CD4-positive, alpha-beta T cell (primary cell): ENCODE measurements at regions not wholly inside any gene's neighbourhood (a gene's known extent, or its start where the extent isn't known, plus 50 kb on each side); places are given as distances from the start of the nearest gene placed in this dataset.

Experiments used
- ATAC-seq: fragments of 200-7000 bp; cut with Tn5 transposase; one replicate; pipeline ENCODE4 v1.10.0; 2022; ENCODE audit warnings: mild to moderate bottlenecking; ENCODE audit not compliant: poor library complexity
- CTCF ChIA-PET: fragments of 350-600 bp; sonication (Branson Sonifier 250); formaldehyde crosslinking; loops from one replicate; lab custom pipeline; 2021; ENCODE audit warnings: antibody characterized with exemption, inconsistent platforms; lab: Charles Lee
- POLR2A ChIA-PET: fragments of 350-600 bp; sonication (Branson Sonifier 250); formaldehyde crosslinking; loops from one replicate; lab custom pipeline; 2021; ENCODE audit warnings: antibody characterized with exemption, inconsistent platforms; lab: Charles Lee
- DNase-seq, 14 experiments: peaks; one replicate each; pipeline ENCODE4 v3.0.0-alpha.2; 2013 to 2020; ENCODE audit warnings: mixed read lengths in 2 of 14
- H3K27ac ChIP-seq, 2 donors: one replicate each; pipeline versions ENCODE4 v1.5.1 to v1.7.0; 2013; ENCODE audit warnings: low read length in 2 of 2, low read depth in 1 of 2, mild to moderate bottlenecking in 1 of 2
- H3K27me3 ChIP-seq, 2 experiments: 1 replicate in 1 of 2; 2 replicates in 1 of 2; pipeline versions ENCODE4 v1.6.1 to v1.7.0; 2013; ENCODE audit warnings: low read length in 2 of 2, control low read depth in 1 of 2, mild to moderate bottlenecking in 1 of 2, moderate library complexity in 1 of 2; ENCODE audit not compliant: insufficient read depth in 2 of 2, control insufficient read depth in 1 of 2
- H3K36me3 ChIP-seq: one replicate; pipeline ENCODE4 v1.6.1; 2013; ENCODE audit warnings: low read length, control low read depth; ENCODE audit not compliant: insufficient read depth
- H3K4me1 ChIP-seq: one replicate; pipeline ENCODE4 v1.6.1; 2013; ENCODE audit warnings: low read length, control low read depth; ENCODE audit not compliant: insufficient read depth
- H3K4me3 ChIP-seq: one replicate; pipeline ENCODE4 v1.5.1; 2013; ENCODE audit warnings: mild to moderate bottlenecking, low read length, moderate library complexity
- H3K9me3 ChIP-seq, 2 experiments: 1 replicate in 1 of 2; 2 replicates in 1 of 2; pipeline versions ENCODE4 v1.6.1 to v1.7.0; 2013; ENCODE audit warnings: low read length in 2 of 2, mild to moderate bottlenecking in 2 of 2, control low read depth in 1 of 2, moderate library complexity in 1 of 2; ENCODE audit not compliant: control insufficient read depth in 1 of 2, insufficient read depth in 1 of 2
- H3K27ac Mint-ChIP-seq: one replicate; pipeline ENCODE4 v1.8.0; 2020; ENCODE audit warnings: mixed read lengths
- H3K27me3 Mint-ChIP-seq: one replicate; pipeline ENCODE4 v1.8.0; 2021; ENCODE audit warnings: mixed read lengths
- H3K36me3 Mint-ChIP-seq: one replicate; pipeline ENCODE4 v1.8.0; 2021; ENCODE audit warnings: low read depth, mixed read lengths
- H3K4me1 Mint-ChIP-seq: one replicate; pipeline ENCODE4 v1.8.0; 2021; ENCODE audit warnings: low read depth, mixed read lengths
- H3K4me3 Mint-ChIP-seq: one replicate; pipeline ENCODE4 v1.8.0; 2020; ENCODE audit warnings: mild to moderate bottlenecking, mixed read lengths
- H3K9me3 Mint-ChIP-seq: one replicate; pipeline ENCODE4 v1.8.0; 2020; ENCODE audit warnings: mixed read lengths
- intact Hi-C, 2 experiments: fragments of 100-400 bp; cut with DNase I in 1 of 2; cut with micrococcal nuclease in 1 of 2; formaldehyde crosslinking; loops; one replicate each; pipeline versions ENCODE4 v1.15.1 to v1.9.0; 2023 to 2025; cut with DNase I, micrococcal nuclease
- TF ChIP-seq, protein P1 (sequence below): fragments of 200-600 bp; IDR thresholded peaks from one replicate; pipeline ENCODE4 v1.8.0; 2022; ENCODE audit warnings: antibody characterized with exemption, mild to moderate bottlenecking

- Mint-ChIP-seq H3K27me3 (no peaks in the 10 kb centered on the region), H3K36me3 (no peaks in the 10 kb centered on the region), H3K4me3 (no peak overlapping the region), H3K4me1 (no peaks in the 10 kb centered on the region), H3K9me3 (no peaks in the 10 kb centered on the region), H3K27ac (no peak overlapping the region)
- H3K4me3 ChIP-seq = no peak overlapping the region
- no peaks in the 10 kb centered on the region for H3K27me3 ChIP-seq
- DNase-seq = no peak
- TF ChIP-seq, protein P1, sequence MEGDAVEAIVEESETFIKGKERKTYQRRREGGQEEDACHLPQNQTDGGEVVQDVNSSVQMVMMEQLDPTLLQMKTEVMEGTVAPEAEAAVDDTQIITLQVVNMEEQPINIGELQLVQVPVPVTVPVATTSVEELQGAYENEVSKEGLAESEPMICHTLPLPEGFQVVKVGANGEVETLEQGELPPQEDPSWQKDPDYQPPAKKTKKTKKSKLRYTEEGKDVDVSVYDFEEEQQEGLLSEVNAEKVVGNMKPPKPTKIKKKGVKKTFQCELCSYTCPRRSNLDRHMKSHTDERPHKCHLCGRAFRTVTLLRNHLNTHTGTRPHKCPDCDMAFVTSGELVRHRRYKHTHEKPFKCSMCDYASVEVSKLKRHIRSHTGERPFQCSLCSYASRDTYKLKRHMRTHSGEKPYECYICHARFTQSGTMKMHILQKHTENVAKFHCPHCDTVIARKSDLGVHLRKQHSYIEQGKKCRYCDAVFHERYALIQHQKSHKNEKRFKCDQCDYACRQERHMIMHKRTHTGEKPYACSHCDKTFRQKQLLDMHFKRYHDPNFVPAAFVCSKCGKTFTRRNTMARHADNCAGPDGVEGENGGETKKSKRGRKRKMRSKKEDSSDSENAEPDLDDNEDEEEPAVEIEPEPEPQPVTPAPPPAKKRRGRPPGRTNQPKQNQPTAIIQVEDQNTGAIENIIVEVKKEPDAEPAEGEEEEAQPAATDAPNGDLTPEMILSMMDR = no peak
- ChIA-PET POLR2A (no interaction called here), CTCF (no interaction called here)
- no peak for ATAC-seq
- H3K4me1 ChIP-seq = no peaks in the 10 kb centered on the region
- H3K36me3 ChIP-seq = no peaks in the 10 kb centered on the region
- intact Hi-C loops = no loop called here
- H3K27ac ChIP-seq = no peak overlapping the region
- no peaks in the 10 kb centered on the region for H3K9me3 ChIP-seq
Measured at GRCh38 chr12:63021116-63021515, 86.2 kb upstream of the PPM1H start.

GRCh38 chr12:63020269-63020668 lies 85.3 kb upstream of the PPM1H start:
- Mint-ChIP-seq H3K36me3 (no peaks in the 10 kb centered on the region), H3K4me3 (no peak overlapping the region), H3K4me1 (no peaks in the 10 kb centered on the region), H3K27ac (no peak overlapping the region), H3K27me3 (no peaks in the 10 kb centered on the region), H3K9me3 (no peaks in the 10 kb centered on the region)
- ATAC-seq = no peak
- Histone ChIP-seq H3K9me3 (no peaks in the 10 kb centered on the region), H3K27me3 (no peaks in the 10 kb centered on the region), H3K27ac (no peak overlapping the region), H3K36me3 (no peaks in the 10 kb centered on the region), H3K4me3 (no peak overlapping the region), H3K4me1 (no peaks in the 10 kb centered on the region)
- POLR2A ChIA-PET = no interaction called here
- CTCF ChIA-PET = no interaction called here
- intact Hi-C loops = no loop called here
- no peak for DNase-seq
- TF ChIP-seq, protein P1 = no peak

DNA sequence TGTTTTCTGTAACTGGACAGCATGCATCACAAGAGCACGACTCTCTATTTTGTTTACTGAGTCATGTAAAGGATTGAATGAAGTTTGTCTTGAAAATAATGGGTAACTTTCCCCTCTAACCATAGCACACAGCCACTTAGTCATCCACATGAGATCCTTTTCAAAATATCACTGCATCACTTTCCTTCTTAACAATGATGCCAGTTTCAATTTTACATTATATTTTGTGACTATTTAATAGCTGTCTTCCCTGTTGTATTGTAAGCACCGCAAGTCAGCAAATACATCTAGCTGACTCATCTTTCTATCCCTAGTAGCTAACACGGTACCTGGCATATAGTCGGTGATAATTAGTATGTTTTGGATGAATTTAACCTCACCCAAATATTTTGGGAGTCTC lies 83.3 kb upstream of the PPM1H start:
- intact Hi-C loops = no loop called here
- Mint-ChIP-seq H3K9me3 (no peaks in the 10 kb centered on the region), H3K36me3 (no peaks in the 10 kb centered on the region), H3K4me3 (no peak overlapping the region), H3K27ac (no peak overlapping the region), H3K27me3 (no peaks in the 10 kb centered on the region), H3K4me1 (no peaks in the 10 kb centered on the region)
- POLR2A ChIA-PET = no interaction called here
- Histone ChIP-seq H3K4me3 (no peak overlapping the region), H3K4me1 (no peaks in the 10 kb centered on the region), H3K9me3 (no peaks in the 10 kb centered on the region), H3K27ac (no peak overlapping the region), H3K36me3 (no peaks in the 10 kb centered on the region), H3K27me3 (no peaks in the 10 kb centered on the region)
- no peak for DNase-seq
- no peak for ATAC-seq
- TF ChIP-seq, protein P1 = no peak
- CTCF ChIA-PET = no interaction called here
